Endothelial cell of umbilical vein (primary cell): ENCODE measurements at regions not wholly inside any gene's neighbourhood (a gene's known extent, or its start where the extent isn't known, plus 50 kb on each side); places are given as distances from the start of the nearest gene placed in this dataset.

ENCODE experiments used
- BruUV-seq: library from RNA; stranded (reverse); fragments of 400-500 nt; replicated peaks from 2 replicates; lab custom pipeline; 2021; lab: Mats Ljungman, UMichigan
- CTCF ChIA-PET: fragments of 300-600, 350-600 bp; sonication (Branson Sonifier 250); formaldehyde crosslinking; loops from one replicate; lab custom pipeline; 2021; ENCODE audit warnings: antibody characterized with exemption, inconsistent platforms; lab: Charles Lee
- POLR2A ChIA-PET: fragments of 300-600, 350-600 bp; sonication (Branson Sonifier 250); formaldehyde crosslinking; loops from one replicate; lab custom pipeline; 2021; ENCODE audit warnings: antibody characterized with exemption, inconsistent platforms; lab: Charles Lee
- DNase-seq: peaks from one replicate; pipeline ENCODE4 v3.0.0-alpha.2; 2011; ENCODE audit warnings: low read depth, low spot score
- FAIRE-seq: peaks from 2 replicates; lab custom pipeline; 2011; peaks lifted over from hg19 to GRCh38; lab: Jason Lieb, UNC
- H2AFZ ChIP-seq: 2 replicates; pipeline ENCODE4 v1.6.0; 2012; ENCODE audit warnings: low read depth, low read length, control low read depth, inconsistent platforms
- H3K27ac ChIP-seq: 2 replicates; pipeline ENCODE4 v1.5.1; 2011; ENCODE audit warnings: low read depth, mild to moderate bottlenecking, control low read depth, low read length, moderate library complexity; ENCODE audit not compliant: insufficient read depth
- H3K27me3 ChIP-seq, 2 experiments: 2 replicates each; pipeline versions ENCODE4 v1.6.0 to v1.6.1; 2011; ENCODE audit warnings: low read length in 2 of 2, mixed read lengths in 1 of 2; ENCODE audit not compliant: control insufficient read depth in 2 of 2, insufficient read depth in 2 of 2
- H3K36me3 ChIP-seq, 2 experiments: 2 replicates in 1 of 2; 3 replicates in 1 of 2; pipeline ENCODE4 v1.5.1; 2011; ENCODE audit warnings: low read length in 2 of 2, mild to moderate bottlenecking in 1 of 2, moderate library complexity in 1 of 2; ENCODE audit not compliant: control insufficient read depth in 2 of 2, insufficient read depth in 2 of 2; ENCODE audit errors: extremely low read depth in 1 of 2
- H3K4me1 ChIP-seq: 3 replicates; pipeline ENCODE4 v1.5.1; 2011; ENCODE audit warnings: mild to moderate bottlenecking, low read length; ENCODE audit not compliant: control insufficient read depth, insufficient read depth; ENCODE audit errors: extremely low read depth
- H3K4me2 ChIP-seq: 2 replicates; pipeline ENCODE4 v1.6.1; 2011; ENCODE audit warnings: low read length, control low read depth, mixed read lengths; ENCODE audit not compliant: insufficient read depth
- H3K4me3 ChIP-seq, 3 experiments: fragments of 200-600 bp in 1 of 3; sonication (generic), shearing (Covaris generic) in 1 of 3; replicated peaks in 1 of 3; 2 replicates each; pipeline ENCODE4 v1.5.1; 2011 to 2016; ENCODE audit warnings: control low read depth in 3 of 3, low read length in 3 of 3, mild to moderate bottlenecking in 2 of 3, inconsistent platforms in 1 of 3, low read depth in 1 of 3, moderate library complexity in 1 of 3; ENCODE audit not compliant: insufficient read depth in 1 of 3
- H3K79me2 ChIP-seq: 2 replicates; pipeline ENCODE4 v1.6.0; 2012; ENCODE audit warnings: low read length, inconsistent platforms; ENCODE audit not compliant: control insufficient read depth, insufficient read depth
- H3K9ac ChIP-seq: replicated peaks from 2 replicates; pipeline ENCODE3; 2011; ENCODE audit warnings: low read length, control low read depth; ENCODE audit not compliant: insufficient read depth; ENCODE audit errors: extremely low read depth
- H3K9me1 ChIP-seq: replicated peaks from 3 replicates; pipeline ENCODE4 v1.6.0; 2011; ENCODE audit warnings: mild to moderate bottlenecking, low read length; ENCODE audit not compliant: control insufficient read depth, insufficient read depth; ENCODE audit errors: extremely low read depth
- H3K9me3 ChIP-seq: replicated peaks from 2 replicates; pipeline ENCODE4 v1.5.1; 2012; ENCODE audit warnings: low read length, inconsistent platforms; ENCODE audit not compliant: control insufficient read depth, insufficient read depth
- H4K20me1 ChIP-seq: replicated peaks from 2 replicates; pipeline ENCODE3; 2011; ENCODE audit warnings: mild to moderate bottlenecking, low read length; ENCODE audit not compliant: control insufficient read depth, insufficient read depth; ENCODE audit errors: extremely low read depth
- EZH2 ChIP-seq: IDR thresholded peaks from 2 replicates; pipeline ENCODE4 v1.6.1; 2012; ENCODE audit warnings: borderline replicate concordance, low read depth, mild to moderate bottlenecking, moderate library complexity, low read length, inconsistent platforms; ENCODE audit not compliant: severe bottlenecking
- FOS ChIP-seq: IDR thresholded peaks from 2 replicates; pipeline ENCODE4 v1.6.1; 2011; ENCODE audit warnings: mild to moderate bottlenecking, low read length, moderate library complexity, borderline replicate concordance; ENCODE audit not compliant: insufficient read depth
- GATA2 ChIP-seq: IDR thresholded peaks from 2 replicates; pipeline ENCODE4 v1.7.0; 2011; ENCODE audit warnings: low read depth, mild to moderate bottlenecking, moderate library complexity, mixed read lengths, low read length; ENCODE audit not compliant: insufficient read length, insufficient read depth
- JUN ChIP-seq: IDR thresholded peaks from 2 replicates; pipeline ENCODE4 v1.6.1; 2011; ENCODE audit warnings: borderline replicate concordance, low read depth; ENCODE audit not compliant: insufficient read length, insufficient read depth
- POLR2A ChIP-seq: IDR thresholded peaks from 2 replicates; pipeline ENCODE4 v1.6.1; 2012; ENCODE audit warnings: low read depth, mild to moderate bottlenecking, control low read depth, low read length
- POLR2AphosphoS5 ChIP-seq: IDR thresholded peaks from 2 replicates; pipeline ENCODE4 v1.6.1; 2012; ENCODE audit warnings: low read depth, mild to moderate bottlenecking, control low read depth, low read length, moderate library complexity; ENCODE audit not compliant: insufficient read depth
- dilution Hi-C: fragments of 300-500 bp; cut with MboI; formaldehyde crosslinking; loops from one replicate; pipeline ENCODE4 v1.15.0; 2019; ENCODE audit warnings: low sequenced_read_pairs; ENCODE audit not compliant: extremely low pct_ligation_motif_present
- intact Hi-C: fragments of 100-400 bp; cut with micrococcal nuclease; formaldehyde crosslinking; loops from one replicate; pipeline ENCODE4 v1.10.0; 2022
- TF ChIP-seq, protein P1 (sequence below), 2 donors: IDR thresholded peaks; 1 replicate in 1 of 2; 2 replicates in 1 of 2; pipeline ENCODE4 v1.5.1; 2011; ENCODE audit warnings: low read length in 2 of 2, mild to moderate bottlenecking in 2 of 2, moderate library complexity in 2 of 2, control low read depth in 1 of 2, inconsistent platforms in 1 of 2, low read depth in 1 of 2; ENCODE audit not compliant: insufficient read depth in 1 of 2; ENCODE audit errors: extremely low read depth in 1 of 2

DNA sequence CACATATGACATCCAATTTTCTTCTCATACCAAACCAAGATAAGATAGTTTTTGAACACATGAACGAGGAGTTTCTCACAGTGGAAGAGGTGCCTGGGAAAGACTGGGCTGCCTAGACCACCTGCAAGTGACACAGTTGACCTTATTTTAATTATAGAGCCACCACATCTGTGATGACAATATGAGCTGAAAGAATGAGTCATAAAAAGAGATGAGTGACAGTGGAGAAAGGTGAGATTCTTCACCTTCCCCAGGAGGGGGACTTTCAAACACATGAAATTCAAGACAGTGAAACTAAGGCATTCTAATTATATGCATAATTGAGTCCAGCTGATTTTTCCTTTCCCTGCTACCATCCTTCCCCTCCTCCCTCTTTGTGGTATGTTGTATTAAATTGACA lies 475.5 kb downstream of the NXPH1 start:
- H3K9me1 ChIP-seq: no peaks in the 10 kb centered on the region
- peaks cover 2% of the 10 kb centered on the region for H3K9me3 ChIP-seq
- dilution Hi-C loops: no loop called here
- H3K27ac ChIP-seq: no peak overlapping the region
- no peak overlapping the region for H3K9ac ChIP-seq
- intact Hi-C loops: no loop called here
- H2AFZ ChIP-seq: no peak overlapping the region
- CTCF ChIA-PET: no interaction called here
- POLR2A ChIA-PET: no interaction called here
- no peaks in the 10 kb centered on the region for H3K4me1 ChIP-seq
- FAIRE-seq: no peak
- H3K27me3 ChIP-seq: no peaks in the 10 kb centered on the region
- BruUV-seq: no TSS peak
- H3K4me3 ChIP-seq: no peak overlapping the region
- no peaks in the 10 kb centered on the region for H3K36me3 ChIP-seq
- no peak for DNase-seq
- no peaks in the 10 kb centered on the region for H3K79me2 ChIP-seq
- H3K4me2 ChIP-seq: no peak overlapping the region
- TF ChIP-seq GATA2 (no peak), EZH2 (no peak), POLR2AphosphoS5 (no peak), JUN (peak; percentile 18), FOS (no peak), POLR2A (no peak)
- TF ChIP-seq, protein P1, sequence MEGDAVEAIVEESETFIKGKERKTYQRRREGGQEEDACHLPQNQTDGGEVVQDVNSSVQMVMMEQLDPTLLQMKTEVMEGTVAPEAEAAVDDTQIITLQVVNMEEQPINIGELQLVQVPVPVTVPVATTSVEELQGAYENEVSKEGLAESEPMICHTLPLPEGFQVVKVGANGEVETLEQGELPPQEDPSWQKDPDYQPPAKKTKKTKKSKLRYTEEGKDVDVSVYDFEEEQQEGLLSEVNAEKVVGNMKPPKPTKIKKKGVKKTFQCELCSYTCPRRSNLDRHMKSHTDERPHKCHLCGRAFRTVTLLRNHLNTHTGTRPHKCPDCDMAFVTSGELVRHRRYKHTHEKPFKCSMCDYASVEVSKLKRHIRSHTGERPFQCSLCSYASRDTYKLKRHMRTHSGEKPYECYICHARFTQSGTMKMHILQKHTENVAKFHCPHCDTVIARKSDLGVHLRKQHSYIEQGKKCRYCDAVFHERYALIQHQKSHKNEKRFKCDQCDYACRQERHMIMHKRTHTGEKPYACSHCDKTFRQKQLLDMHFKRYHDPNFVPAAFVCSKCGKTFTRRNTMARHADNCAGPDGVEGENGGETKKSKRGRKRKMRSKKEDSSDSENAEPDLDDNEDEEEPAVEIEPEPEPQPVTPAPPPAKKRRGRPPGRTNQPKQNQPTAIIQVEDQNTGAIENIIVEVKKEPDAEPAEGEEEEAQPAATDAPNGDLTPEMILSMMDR (IDR thresholded peaks at IDR 0.05; ENCODE audit: extremely low read depth in 1 of 2, insufficient read depth in 1 of 2, low read depth in 1 of 2, low read length in 2 of 2): no peak
- H4K20me1 ChIP-seq: no peaks in the 10 kb centered on the region
